Activated naive CD8-positive, alpha-beta T cell (primary cell): ENCODE measurements at regions not wholly inside any gene's neighbourhood (a gene's known extent, or its start where the extent isn't known, plus 50 kb on each side); places are given as distances from the start of the nearest gene placed in this dataset.
A peak's percentile ranks its signal among the peaks of the same experiment; 100 is the strongest.

Source experiments
- H3K27ac Mint-ChIP-seq: one replicate; pipeline ENCODE4 v1.8.0; 2021; ENCODE audit warnings: mixed read lengths
- H3K27me3 Mint-ChIP-seq: one replicate; pipeline ENCODE4 v1.8.0; 2021; ENCODE audit warnings: mixed read lengths
- H3K36me3 Mint-ChIP-seq: one replicate; pipeline ENCODE4 v1.8.0; 2021; ENCODE audit warnings: mixed read lengths
- H3K4me1 Mint-ChIP-seq: one replicate; pipeline ENCODE4 v1.8.0; 2021; ENCODE audit warnings: low read depth, mixed read lengths
- H3K4me3 Mint-ChIP-seq: one replicate; pipeline ENCODE4 v1.8.0; 2021; ENCODE audit warnings: mild to moderate bottlenecking, mixed read lengths
- H3K9me3 Mint-ChIP-seq: one replicate; pipeline ENCODE4 v1.8.0; 2021; ENCODE audit warnings: low read depth, mixed read lengths

DNA sequence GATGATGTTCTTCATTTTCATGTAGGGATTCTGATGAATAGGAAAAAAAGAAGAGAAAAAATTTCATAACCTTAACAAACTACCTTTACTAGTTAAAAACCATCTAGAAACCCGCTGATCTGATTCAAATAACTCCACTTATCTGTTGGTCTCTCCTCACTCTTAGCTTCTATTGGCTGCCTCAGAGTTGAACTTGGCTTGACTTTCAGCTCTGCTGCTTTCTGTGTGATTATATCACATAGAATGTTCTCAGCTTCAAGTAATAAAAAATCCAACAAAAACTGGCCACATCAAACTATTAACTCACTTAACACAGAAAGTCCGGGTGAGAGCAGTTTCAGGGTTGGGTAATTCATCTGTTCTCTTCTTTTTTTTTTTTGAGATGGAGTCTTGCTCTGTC lies 126.8 kb upstream of the RASGRP1 start:
- Mint-ChIP-seq H3K4me3 (no peak overlapping the region), H3K27ac (peak overlapping the region; percentile 90)

DNA sequence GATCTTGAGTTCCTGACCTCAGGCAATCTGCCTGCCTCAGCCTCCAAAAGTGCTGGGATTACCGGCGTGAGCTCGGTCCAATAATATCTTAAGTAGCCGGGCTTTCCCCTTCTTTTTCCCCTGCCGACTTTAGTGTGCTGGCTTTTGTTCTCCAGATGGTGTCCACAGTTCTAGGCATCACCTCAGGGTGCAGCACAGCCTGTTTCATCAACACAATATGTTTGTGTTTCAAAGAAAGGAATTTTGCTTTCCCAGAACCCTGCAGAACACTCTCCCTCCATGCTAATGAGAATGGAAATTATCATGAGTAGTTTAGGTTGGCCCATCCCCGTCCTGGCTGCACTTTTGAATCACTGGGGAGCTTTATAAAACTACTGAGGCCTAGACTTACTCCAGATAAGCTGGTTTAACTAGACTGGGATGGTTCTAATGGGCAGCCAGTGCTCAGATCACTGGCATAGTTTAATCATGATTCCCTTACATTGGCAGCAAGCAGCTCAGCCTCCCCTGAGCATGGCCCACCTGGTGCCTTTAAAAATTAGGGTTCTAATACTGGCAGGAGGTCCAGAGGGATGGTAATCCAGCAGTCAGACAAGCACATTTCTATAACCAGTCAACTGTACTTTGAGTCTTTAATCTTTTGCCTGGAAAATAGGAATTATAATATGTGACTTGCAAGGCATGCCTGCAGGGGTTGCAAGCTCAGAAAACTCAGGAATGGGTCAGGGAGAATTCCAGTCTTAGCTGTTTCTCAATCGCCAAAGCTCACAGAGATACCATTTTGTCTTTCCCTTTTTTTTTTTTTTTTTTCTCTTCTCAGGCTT lies 127.6 kb upstream of the RASGRP1 start:
- no peaks in the 10 kb centered on the region for H3K9me3 Mint-ChIP-seq
- peaks cover 72% of the 10 kb centered on the region for H3K4me1 Mint-ChIP-seq
- H3K27ac Mint-ChIP-seq, result peak overlapping the region; percentile 58
- H3K27me3 Mint-ChIP-seq, result no peaks in the 10 kb centered on the region
- no peak overlapping the region for H3K4me3 Mint-ChIP-seq
- no peaks in the 10 kb centered on the region for H3K36me3 Mint-ChIP-seq

More for the DNA sequence above, 126.8 kb upstream of the RASGRP1 start:
- H3K9me3 Mint-ChIP-seq, result no peaks in the 10 kb centered on the region
- no peaks in the 10 kb centered on the region for H3K27me3 Mint-ChIP-seq
- H3K4me1 Mint-ChIP-seq, result peaks cover 73% of the 10 kb centered on the region
- H3K36me3 Mint-ChIP-seq, result no peaks in the 10 kb centered on the region

DNA sequence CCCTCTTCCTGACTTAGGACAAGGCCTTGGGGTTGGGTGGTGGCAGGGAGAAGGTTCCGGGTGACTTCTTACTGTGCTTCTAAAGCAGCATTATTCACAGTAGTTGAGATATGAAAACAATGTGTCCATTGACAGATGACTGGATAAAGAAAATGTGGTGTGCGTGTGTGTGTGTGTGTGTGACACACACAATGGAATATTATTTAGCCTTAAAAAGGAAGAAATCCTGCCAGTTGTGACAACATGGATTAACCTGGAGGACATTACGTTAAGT lies 128.1 kb upstream of the RASGRP1 start:
- Mint-ChIP-seq H3K9me3 (no peaks in the 10 kb centered on the region), H3K27me3 (no peaks in the 10 kb centered on the region), H3K36me3 (no peaks in the 10 kb centered on the region), H3K4me1 (peaks cover 71% of the 10 kb centered on the region), H3K4me3 (no peak overlapping the region), H3K27ac (peak overlapping the region; percentile 58)

- H3K36me3 Mint-ChIP-seq, result no peaks in the 10 kb centered on the region
- H3K4me3 Mint-ChIP-seq, result no peak overlapping the region
- peak overlapping the region; percentile 66 for H3K27ac Mint-ChIP-seq
- no peaks in the 10 kb centered on the region for H3K27me3 Mint-ChIP-seq
- no peaks in the 10 kb centered on the region for H3K9me3 Mint-ChIP-seq
- peaks cover 66% of the 10 kb centered on the region for H3K4me1 Mint-ChIP-seq
These were observed 130.9 kb upstream of the RASGRP1 start for GRCh38 chr15:38695249-38696108.

- Mint-ChIP-seq H3K27ac (peak overlapping the region; percentile 34), H3K9me3 (no peaks in the 10 kb centered on the region), H3K4me1 (peaks cover 59% of the 10 kb centered on the region), H3K27me3 (no peaks in the 10 kb centered on the region), H3K36me3 (no peaks in the 10 kb centered on the region), H3K4me3 (peak overlapping the region; percentile 5)
These were observed 131.6 kb upstream of the RASGRP1 start for GRCh38 chr15:38696109-38696727.

GRCh38 chr15:38696790-38697495 lies 132.3 kb upstream of the RASGRP1 start:
- no peak overlapping the region for H3K4me3 Mint-ChIP-seq

DNA sequence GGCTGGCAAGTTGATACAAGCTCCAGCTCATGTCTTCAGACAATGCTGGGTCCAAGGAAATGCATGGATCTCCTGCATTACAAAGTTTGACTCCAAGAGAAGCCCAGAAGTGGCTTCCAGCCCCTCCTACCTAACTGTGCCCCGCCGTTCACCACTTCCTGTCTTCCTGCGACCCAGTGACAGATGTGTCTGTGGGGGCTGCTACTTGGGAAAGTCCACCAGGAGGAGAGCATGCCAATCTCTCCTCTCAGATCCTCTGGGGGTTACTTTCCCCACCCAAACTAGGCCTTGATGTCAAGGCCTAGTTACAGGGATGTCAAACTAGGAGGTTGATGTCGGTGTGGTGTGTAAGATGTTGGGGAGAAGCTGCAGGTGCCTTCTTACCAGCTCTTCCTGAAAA lies 133.6 kb upstream of the RASGRP1 start:
- Mint-ChIP-seq H3K4me3 (no peak overlapping the region), H3K4me1 (peaks cover 53% of the 10 kb centered on the region), H3K9me3 (no peaks in the 10 kb centered on the region), H3K36me3 (no peaks in the 10 kb centered on the region), H3K27ac (peak overlapping the region; percentile 88), H3K27me3 (no peaks in the 10 kb centered on the region)

More at GRCh38 chr15:38696790-38697495, 132.3 kb upstream of the RASGRP1 start:
- H3K27ac Mint-ChIP-seq, result peak overlapping the region; percentile 41
- H3K4me1 Mint-ChIP-seq, result peaks cover 56% of the 10 kb centered on the region
- no peaks in the 10 kb centered on the region for H3K9me3 Mint-ChIP-seq
- no peaks in the 10 kb centered on the region for H3K27me3 Mint-ChIP-seq
- H3K36me3 Mint-ChIP-seq, result no peaks in the 10 kb centered on the region

DNA sequence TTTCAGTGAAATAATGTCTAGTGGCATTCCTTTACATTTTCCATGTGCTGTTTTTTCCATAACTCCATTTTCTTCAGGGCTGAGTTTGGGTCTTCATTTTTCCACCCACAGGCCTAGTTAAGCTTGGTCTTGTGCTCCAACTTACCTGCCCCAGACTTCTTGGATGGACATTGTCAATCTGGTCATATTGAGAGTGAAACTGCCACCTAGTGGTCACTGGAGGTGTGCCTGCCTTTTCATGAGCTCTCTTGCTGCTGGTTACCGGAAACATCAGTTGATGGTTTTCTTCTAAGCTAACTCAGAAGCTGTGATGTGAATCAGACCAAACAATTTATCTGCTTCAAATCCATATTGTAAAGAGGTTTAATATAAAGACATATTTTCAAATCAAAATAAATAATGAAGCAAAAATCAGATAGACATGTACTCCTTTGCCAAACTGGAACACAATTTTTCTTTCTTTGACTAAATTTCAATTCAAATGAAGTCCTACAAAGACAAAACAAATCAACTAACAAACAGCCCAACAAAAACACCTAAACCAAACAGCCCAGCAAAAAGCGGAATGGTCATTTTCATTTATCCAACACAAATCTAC lies 135.1 kb upstream of the RASGRP1 start:
- peak overlapping the region; percentile 56 for H3K4me3 Mint-ChIP-seq

DNA sequence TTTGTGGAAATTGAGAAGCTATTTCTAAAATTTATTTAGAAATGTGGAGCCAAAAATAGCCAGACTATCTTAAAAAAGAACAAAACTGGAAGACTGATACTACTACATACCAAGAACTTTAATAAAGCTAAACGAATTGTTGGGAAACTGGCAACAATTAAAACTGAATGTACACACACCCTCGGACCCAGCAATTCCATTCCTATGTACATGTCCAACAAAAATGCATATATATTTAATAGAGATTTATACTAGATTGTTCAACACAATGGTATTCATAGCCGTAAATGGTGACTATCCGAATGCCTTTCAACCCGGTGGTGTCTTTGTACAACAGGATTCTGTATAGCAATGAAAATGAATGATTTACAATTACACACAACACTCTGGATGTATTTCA lies 136.5 kb upstream of the RASGRP1 start:
- Mint-ChIP-seq H3K27ac (no peak overlapping the region), H3K27me3 (no peaks in the 10 kb centered on the region), H3K4me3 (no peak overlapping the region), H3K36me3 (no peaks in the 10 kb centered on the region), H3K4me1 (peaks cover 37% of the 10 kb centered on the region), H3K9me3 (no peaks in the 10 kb centered on the region)

More for the DNA sequence above, 135.1 kb upstream of the RASGRP1 start:
- Mint-ChIP-seq H3K27ac (peak overlapping the region; percentile 74), H3K27me3 (no peaks in the 10 kb centered on the region), H3K36me3 (no peaks in the 10 kb centered on the region), H3K4me1 (peaks cover 50% of the 10 kb centered on the region), H3K9me3 (no peaks in the 10 kb centered on the region)

DNA sequence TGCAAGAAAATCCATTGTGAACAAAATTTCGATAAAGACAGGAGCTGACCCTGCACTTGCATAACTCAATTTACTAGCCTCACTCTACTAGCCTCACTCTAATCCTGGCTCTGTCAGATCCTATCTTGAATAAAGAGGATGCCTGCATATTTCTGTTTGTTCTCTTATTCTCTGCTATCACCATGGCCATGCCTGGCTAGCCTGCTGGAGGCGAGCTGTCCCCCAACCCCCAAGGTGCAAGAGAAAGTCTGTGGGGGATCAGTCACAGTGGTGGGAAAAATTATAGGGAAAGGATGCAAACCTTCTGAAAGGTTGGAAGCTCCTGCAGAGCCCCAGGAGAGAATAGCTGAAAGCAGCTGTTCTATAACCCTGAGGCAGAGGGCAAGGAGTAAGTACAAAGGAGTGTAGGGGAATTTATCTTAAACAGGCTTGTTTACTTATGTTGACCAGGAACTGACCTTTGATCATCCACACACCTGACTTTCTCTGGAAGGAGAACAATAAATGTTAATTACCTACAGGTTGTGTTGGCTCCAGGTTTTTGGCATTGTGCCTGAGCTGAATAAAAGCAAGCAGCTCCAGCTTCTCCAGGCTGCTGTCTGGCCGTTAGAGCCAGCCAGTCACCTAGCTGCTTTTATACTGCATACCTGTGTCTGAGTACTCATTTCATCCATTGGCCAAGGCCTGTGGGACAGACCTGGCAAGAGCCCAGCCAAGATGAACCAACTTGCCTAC lies 137.7 kb upstream of the RASGRP1 start:
- Mint-ChIP-seq H3K27ac (no peak overlapping the region), H3K4me1 (peaks cover 25% of the 10 kb centered on the region), H3K9me3 (no peaks in the 10 kb centered on the region), H3K27me3 (no peaks in the 10 kb centered on the region), H3K4me3 (no peak overlapping the region), H3K36me3 (no peaks in the 10 kb centered on the region)

GRCh38 chr15:38705436-38706219 lies 141.0 kb upstream of the RASGRP1 start:
- Mint-ChIP-seq H3K4me1 (no peaks in the 10 kb centered on the region), H3K36me3 (no peaks in the 10 kb centered on the region), H3K27ac (no peak overlapping the region), H3K9me3 (no peaks in the 10 kb centered on the region), H3K4me3 (no peak overlapping the region), H3K27me3 (no peaks in the 10 kb centered on the region)

DNA sequence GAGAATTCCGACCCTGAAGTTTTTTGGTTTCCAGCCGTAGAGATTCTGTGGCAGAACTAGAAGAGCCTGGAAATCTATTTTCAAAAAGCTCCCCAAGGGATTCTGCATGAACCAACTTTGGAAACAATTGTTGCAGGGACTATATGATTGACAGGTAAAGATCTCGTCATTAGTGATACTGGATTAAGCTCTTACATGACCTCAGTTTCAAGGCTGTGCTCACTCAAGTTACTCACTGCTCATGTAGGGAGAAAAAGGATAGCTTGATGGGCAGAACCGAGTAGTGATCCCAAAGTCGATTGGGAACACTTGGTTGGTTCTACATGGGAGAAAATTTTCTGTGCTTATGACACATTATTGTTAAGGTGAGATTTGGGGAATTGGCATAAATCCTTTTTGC lies 142.3 kb upstream of the RASGRP1 start:
- Mint-ChIP-seq H3K27me3 (no peaks in the 10 kb centered on the region), H3K9me3 (no peaks in the 10 kb centered on the region), H3K4me3 (no peak overlapping the region), H3K36me3 (no peaks in the 10 kb centered on the region), H3K27ac (no peak overlapping the region), H3K4me1 (no peaks in the 10 kb centered on the region)
